Small intestine (tissue), 7 donors: ENCODE measurements at regions not wholly inside any gene's neighbourhood (a gene's known extent, or its start where the extent isn't known, plus 50 kb on each side); places are given as distances from the start of the nearest gene placed in this dataset.

Experiments
- DNase-seq, 2 donors: peaks; one replicate each; pipeline versions ENCODE4 v3.0.0 to v3.0.0-alpha.2; 2013
- FAIRE-seq: peaks from 2 replicates; lab custom pipeline; 2012; peaks lifted over from hg19 to GRCh38; lab: Jason Lieb, UNC
- H3K27ac ChIP-seq, 3 donors: one replicate each; pipeline ENCODE4 v1.5.1; 2013; ENCODE audit warnings: low read length in 2 of 3, mild to moderate bottlenecking in 2 of 3, control low read depth in 1 of 3, inconsistent platforms in 1 of 3, low read depth in 1 of 3, moderate library complexity in 1 of 3
- H3K27me3 ChIP-seq, 3 donors: one replicate each; pipeline ENCODE4 v1.6.1; 2013; ENCODE audit warnings: low read length in 3 of 3, inconsistent platforms in 1 of 3; ENCODE audit not compliant: control insufficient read depth in 3 of 3, insufficient read depth in 3 of 3
- H3K36me3 ChIP-seq, 3 donors: one replicate each; pipeline ENCODE4 v1.6.1; 2013; ENCODE audit warnings: low read length in 3 of 3, inconsistent platforms in 1 of 3, low read depth in 1 of 3, mild to moderate bottlenecking in 1 of 3, moderate library complexity in 1 of 3; ENCODE audit not compliant: control insufficient read depth in 3 of 3, insufficient read depth in 2 of 3
- H3K4me1 ChIP-seq, 3 donors: one replicate each; pipeline ENCODE4 v1.6.1; 2013; ENCODE audit warnings: low read length in 2 of 3, inconsistent platforms in 1 of 3, low read depth in 1 of 3, mild to moderate bottlenecking in 1 of 3, moderate library complexity in 1 of 3; ENCODE audit not compliant: control insufficient read depth in 3 of 3, insufficient read depth in 2 of 3
- H3K4me3 ChIP-seq, 3 donors: one replicate each; pipeline ENCODE4 v1.5.1; 2013; ENCODE audit warnings: low read length in 3 of 3, control low read depth in 1 of 3, inconsistent platforms in 1 of 3, low read depth in 1 of 3, mild to moderate bottlenecking in 1 of 3, moderate library complexity in 1 of 3
- H3K9me3 ChIP-seq, 2 donors: one replicate each; pipeline ENCODE4 v1.6.1; 2013; ENCODE audit warnings: low read depth in 1 of 2, low read length in 1 of 2; ENCODE audit not compliant: control insufficient read depth in 2 of 2, insufficient read depth in 1 of 2
- WGBS, 3 donors: extraction: QIAGEN DNeasy Blood & Tissue Kit; methylation state at CpG; one replicate each; pipeline ENCODE4 v1.1.7; 2013; 5-methylcytosine and 5-hydroxymethylcytosine counted together
- donor health status: healthy with polysubstance abuse.
- donor health status: control.
- donor health status: control.
- donor health status: Bipolar disorder and iron deficiency.
- donor health status: healthy.

DNA sequence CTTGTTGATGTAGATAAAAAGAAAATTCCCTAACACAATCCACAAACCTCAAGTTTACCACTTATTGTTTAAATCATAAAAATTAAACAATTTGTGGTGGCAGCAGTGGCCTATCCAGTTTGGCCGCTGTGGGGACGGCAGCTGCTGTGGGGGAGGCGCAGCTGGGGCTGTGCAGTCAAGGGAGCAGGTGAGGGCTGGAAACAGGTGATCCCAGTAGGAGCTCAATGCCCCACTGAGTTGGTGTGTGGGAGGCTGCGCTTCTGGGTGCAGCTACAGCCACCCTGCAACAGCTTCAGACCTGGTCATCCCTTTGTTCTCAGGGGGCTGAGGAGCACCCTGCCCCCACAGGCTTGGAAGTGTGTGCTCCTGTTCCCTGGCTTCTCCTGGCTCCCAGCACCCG is 266.0 kb upstream of the FSIP2 start:
- Histone ChIP-seq H3K27ac (no peak overlapping the region), H3K4me1 (no peaks in the 10 kb centered on the region), H3K36me3 (no peaks in the 10 kb centered on the region), H3K4me3 (no peak overlapping the region), H3K9me3 (peaks cover 0 to 7% of the 10 kb centered on the region in 2 donors), H3K27me3 (no peaks in the 10 kb centered on the region)
- 87 to 92% (median 92%) methylated on average over 5 of the region's 5 CpGs for WGBS, 3 donors
- no peak for DNase-seq
- no peak for FAIRE-seq

DNA sequence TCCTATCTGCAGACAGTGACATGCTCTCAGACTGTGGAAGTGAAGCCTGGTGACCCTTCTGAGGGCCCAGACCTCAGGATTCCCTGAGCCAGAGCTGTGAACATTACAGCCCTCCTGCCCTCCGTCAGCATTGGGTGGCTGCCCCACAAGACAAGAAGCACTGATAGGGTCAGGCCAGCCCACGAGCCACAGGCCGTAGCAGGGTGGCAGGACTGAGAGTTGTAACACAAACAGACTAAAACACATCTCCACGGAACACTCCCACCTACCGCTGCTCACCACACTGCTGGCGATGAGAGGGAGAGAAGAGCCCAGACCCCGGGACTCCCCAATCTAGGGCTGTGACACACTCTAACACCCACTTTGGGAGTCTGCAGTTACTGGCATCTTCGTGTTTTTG is 264.8 kb upstream of the FSIP2 start:
- DNase-seq (no peak), FAIRE-seq (no peak)
- no peaks in the 10 kb centered on the region for H3K4me1 ChIP-seq
- peaks cover 0 to 7% of the 10 kb centered on the region in 2 donors for H3K9me3 ChIP-seq
- H3K27ac ChIP-seq, result no peak overlapping the region
- WGBS, 3 donors, result 86 to 93% (median 91%) methylated on average over 8 of the region's 8 CpGs
- H3K27me3 ChIP-seq, result no peaks in the 10 kb centered on the region
- no peak overlapping the region for H3K4me3 ChIP-seq
- H3K36me3 ChIP-seq, result no peaks in the 10 kb centered on the region

DNA sequence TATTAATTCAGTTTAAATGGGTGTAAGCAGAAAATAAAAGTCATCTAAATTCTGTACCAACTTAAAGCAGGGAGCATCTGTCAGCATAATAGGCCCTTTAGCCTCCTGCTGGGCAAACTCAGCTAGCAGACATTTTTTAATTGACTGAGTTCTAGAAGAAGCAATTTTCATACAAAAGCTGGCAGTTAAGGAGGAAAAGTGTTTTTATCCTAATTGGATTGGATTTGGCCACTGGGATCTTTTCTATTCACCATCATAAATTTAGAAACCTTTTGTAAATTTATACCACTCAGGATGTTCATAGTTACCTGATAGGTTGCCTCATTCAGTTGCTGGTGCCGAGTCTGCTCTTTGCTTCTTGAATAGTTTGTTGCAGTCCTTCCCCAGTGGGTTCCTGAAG is 262.7 kb upstream of the FSIP2 start:
- no peaks in the 10 kb centered on the region for H3K4me1 ChIP-seq
- FAIRE-seq, result no peak
- peaks cover 0 to 7% of the 10 kb centered on the region in 2 donors for H3K9me3 ChIP-seq
- H3K27ac ChIP-seq, result no peak overlapping the region
- DNase-seq, result no peak
- no peaks in the 10 kb centered on the region for H3K27me3 ChIP-seq
- H3K4me3 ChIP-seq, result no peak overlapping the region
- WGBS, 3 donors, result 38 to 68% (median 61%) methylated on average over 1 of the region's 1 CpG
- H3K36me3 ChIP-seq, result no peaks in the 10 kb centered on the region

DNA sequence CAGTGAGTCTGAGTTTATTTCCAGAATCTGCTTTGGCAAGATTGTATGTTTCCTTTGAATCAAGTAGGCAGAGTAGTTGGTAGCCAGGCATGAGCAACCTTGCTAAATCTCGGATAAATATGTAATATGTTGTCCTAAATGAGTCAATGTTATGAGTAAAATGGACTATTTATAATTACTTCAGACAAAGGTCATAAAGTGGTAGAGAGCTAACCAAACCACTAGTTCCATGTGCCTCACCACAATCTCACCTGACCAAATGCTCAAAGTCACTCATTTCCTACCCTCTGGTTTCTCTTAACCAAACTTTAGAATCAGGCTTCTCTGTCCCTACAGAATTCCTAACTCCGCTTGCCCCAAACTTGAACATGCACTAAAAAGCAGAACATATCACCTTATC is 261.2 kb upstream of the FSIP2 start:
- no peak for FAIRE-seq
- Histone ChIP-seq H3K27ac (no peak overlapping the region), H3K36me3 (no peaks in the 10 kb centered on the region), H3K4me3 (no peak overlapping the region), H3K27me3 (no peaks in the 10 kb centered on the region), H3K4me1 (no peaks in the 10 kb centered on the region), H3K9me3 (peaks cover 0 to 7% of the 10 kb centered on the region in 2 donors)
- no peak for DNase-seq
- WGBS, 3 donors, result 80 to 88% (median 80%) methylated on average over 2 of the region's 2 CpGs

DNA sequence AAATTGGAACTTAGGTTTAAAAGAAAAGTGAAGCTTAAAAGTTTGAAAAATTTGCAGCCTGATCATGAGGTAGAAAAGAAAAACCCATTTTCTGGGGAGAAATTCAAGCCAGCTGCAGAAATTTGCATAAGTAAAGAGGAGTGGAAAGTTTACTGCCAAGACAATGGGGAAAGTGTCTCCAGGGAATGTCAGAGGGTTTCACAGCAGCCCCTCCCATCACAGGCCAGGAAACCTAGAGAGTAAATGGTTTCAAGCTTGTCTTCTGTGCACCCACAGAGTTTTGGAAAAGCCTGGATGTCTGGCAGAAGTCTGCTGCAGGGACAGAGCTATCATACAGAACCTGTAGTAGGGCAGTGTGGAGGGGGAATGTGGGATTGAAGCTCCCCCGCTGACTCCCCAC is 254.0 kb upstream of the FSIP2 start:
- no peak for DNase-seq
- Histone ChIP-seq H3K36me3 (no peaks in the 10 kb centered on the region), H3K9me3 (no peaks in the 10 kb centered on the region), H3K27ac (no peak overlapping the region), H3K4me3 (no peak overlapping the region), H3K4me1 (no peaks in the 10 kb centered on the region), H3K27me3 (no peaks in the 10 kb centered on the region)
- 87 to 94% (median 92%) methylated on average over 1 of the region's 1 CpG for WGBS, 3 donors
- FAIRE-seq, result no peak

DNA sequence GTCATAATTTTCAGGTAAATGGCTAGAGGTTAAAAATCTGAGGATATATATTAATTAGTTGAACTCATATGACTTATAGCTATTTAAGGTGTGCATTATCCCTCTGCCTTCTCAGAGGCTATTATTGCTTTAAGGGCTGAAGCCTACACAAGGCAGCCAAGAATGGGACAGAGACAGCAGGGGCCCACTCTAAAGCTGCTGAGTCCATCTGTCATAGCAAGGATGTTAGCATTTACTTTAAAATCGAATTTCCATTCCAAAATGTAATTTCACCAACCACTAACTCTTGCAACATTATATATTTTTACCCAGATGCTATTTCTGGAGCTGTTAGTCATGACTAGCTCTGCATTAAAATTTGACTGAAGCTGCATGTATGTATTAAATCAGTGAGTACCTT is 236.3 kb upstream of the FSIP2 start:
- no peaks in the 10 kb centered on the region for H3K4me1 ChIP-seq
- H3K4me3 ChIP-seq, result no peak overlapping the region
- no peak overlapping the region for H3K27ac ChIP-seq
- no peaks in the 10 kb centered on the region for H3K27me3 ChIP-seq
- DNase-seq (no peak), FAIRE-seq (no peak)
- H3K36me3 ChIP-seq, result no peaks in the 10 kb centered on the region
- no peaks in the 10 kb centered on the region for H3K9me3 ChIP-seq
- 4 to 19% (median 13%) methylated on average over 1 of the region's 1 CpG for WGBS, 3 donors

DNA sequence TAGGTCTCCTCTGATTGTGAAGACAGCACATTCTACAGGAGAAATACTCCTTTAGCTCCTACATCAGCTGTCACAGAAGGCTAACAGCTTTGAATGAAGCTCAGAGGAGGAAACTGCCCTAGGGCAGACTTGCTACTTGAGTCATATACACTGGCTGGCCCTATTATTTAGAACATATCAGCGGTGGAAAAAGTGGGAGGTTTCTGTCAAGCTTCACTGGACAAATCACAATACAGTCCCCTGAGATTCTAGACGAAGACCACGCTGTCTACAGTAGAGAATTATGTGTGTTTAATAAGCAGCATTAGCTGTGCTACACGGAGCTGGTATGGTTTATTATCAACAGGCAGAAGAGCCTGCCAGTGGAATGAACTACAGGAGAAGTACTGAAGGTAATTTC is 230.9 kb upstream of the FSIP2 start:
- 69 to 83% (median 78%) methylated on average over 4 of the region's 4 CpGs for WGBS, 3 donors

DNA sequence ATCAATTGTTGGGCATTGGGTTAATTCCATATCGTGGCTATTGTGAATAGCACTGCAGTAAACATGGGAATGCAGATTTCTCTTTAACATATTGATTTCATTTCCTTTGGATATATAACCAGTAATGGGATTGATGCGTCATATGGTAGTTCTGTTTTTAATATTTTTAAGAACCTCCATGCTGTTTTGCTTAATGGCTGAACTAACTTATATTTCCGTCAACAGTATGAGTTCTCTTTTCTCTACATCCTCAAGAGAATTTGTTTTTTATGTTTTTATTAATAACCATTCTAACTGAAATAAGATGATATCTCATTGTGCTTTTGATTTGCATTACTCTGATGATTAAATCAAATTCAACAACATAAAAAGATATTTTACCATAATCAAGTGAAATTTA is 228.5 kb upstream of the FSIP2 start:
- no peaks in the 10 kb centered on the region for H3K36me3 ChIP-seq
- no peak overlapping the region for H3K27ac ChIP-seq
- DNase-seq, result no peak
- no peaks in the 10 kb centered on the region for H3K27me3 ChIP-seq
- H3K9me3 ChIP-seq, result peaks cover 0 to 10% of the 10 kb centered on the region in 2 donors
- no peaks in the 10 kb centered on the region for H3K4me1 ChIP-seq
- FAIRE-seq, result peak; percentile 36
- 84 to 90% (median 89%) methylated on average over 3 of the region's 3 CpGs for WGBS, 3 donors
- H3K4me3 ChIP-seq, result no peak overlapping the region

More for the DNA sequence above, 230.9 kb upstream of the FSIP2 start:
- no peak overlapping the region for H3K4me3 ChIP-seq
- H3K27me3 ChIP-seq, result no peaks in the 10 kb centered on the region
- DNase-seq (no peak), FAIRE-seq (no peak)
- no peaks in the 10 kb centered on the region for H3K4me1 ChIP-seq
- no peaks in the 10 kb centered on the region for H3K36me3 ChIP-seq
- no peak overlapping the region for H3K27ac ChIP-seq
- H3K9me3 ChIP-seq, result peaks cover 0 to 6% of the 10 kb centered on the region in 2 donors

DNA sequence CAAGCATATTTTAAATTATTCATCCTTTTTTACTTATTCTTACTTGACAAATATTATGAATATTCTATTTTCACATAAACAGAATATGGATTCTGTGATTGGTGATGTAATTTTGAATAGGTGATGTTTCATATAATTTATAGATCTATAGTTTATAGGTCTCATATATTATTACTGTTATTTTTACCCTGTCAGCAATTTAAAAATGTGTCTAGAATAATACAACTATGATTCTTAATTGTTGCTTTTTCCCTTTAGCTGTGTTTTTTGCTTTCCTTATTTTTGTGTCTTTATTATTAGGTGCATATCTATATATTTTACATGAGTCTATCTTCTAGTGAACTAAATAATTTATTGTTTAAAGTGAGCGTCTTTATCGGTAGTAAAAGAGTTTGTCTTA is 226.7 kb upstream of the FSIP2 start:
- H3K4me3 ChIP-seq, result no peak overlapping the region
- WGBS, 3 donors, result 98 to 99% (median 98%) methylated on average over 2 of the region's 2 CpGs
- no peaks in the 10 kb centered on the region for H3K36me3 ChIP-seq
- DNase-seq (no peak), FAIRE-seq (no peak)
- no peak overlapping the region for H3K27ac ChIP-seq
- H3K27me3 ChIP-seq, result no peaks in the 10 kb centered on the region
- H3K9me3 ChIP-seq, result peaks cover 0 to 10% of the 10 kb centered on the region in 2 donors
- H3K4me1 ChIP-seq, result no peaks in the 10 kb centered on the region
